ENCODE measurements at regions not wholly inside any gene's neighbourhood (a gene's known extent, or its start where the extent isn't known, plus 50 kb on each side); places are given as distances from the start of the nearest gene placed in this dataset.

GRCh38 chr17:15888436-15888835 lies 56.5 kb upstream of the ADORA2B start:
- ChIA-PET POLR2A (no interaction called here), CTCF (no interaction called here)
- H3K4me1 Mint-ChIP-seq, result no peaks in the 10 kb centered on the region
- DNase-seq (no peak), ATAC-seq (ENCODE audit: low read depth) (no peak)
- H3K9ac ChIP-seq (ENCODE audit: low read length), result no peak overlapping the region
- no peak overlapping the region for H3K4me3 Mint-ChIP-seq
- TF ChIP-seq EZH2 (IDR thresholded peaks at IDR 0.05; ENCODE audit: borderline replicate concordance, insufficient read depth, low read depth, low read length, poor library complexity, severe bottlenecking), result no peak
- TF ChIP-seq, protein P1, sequence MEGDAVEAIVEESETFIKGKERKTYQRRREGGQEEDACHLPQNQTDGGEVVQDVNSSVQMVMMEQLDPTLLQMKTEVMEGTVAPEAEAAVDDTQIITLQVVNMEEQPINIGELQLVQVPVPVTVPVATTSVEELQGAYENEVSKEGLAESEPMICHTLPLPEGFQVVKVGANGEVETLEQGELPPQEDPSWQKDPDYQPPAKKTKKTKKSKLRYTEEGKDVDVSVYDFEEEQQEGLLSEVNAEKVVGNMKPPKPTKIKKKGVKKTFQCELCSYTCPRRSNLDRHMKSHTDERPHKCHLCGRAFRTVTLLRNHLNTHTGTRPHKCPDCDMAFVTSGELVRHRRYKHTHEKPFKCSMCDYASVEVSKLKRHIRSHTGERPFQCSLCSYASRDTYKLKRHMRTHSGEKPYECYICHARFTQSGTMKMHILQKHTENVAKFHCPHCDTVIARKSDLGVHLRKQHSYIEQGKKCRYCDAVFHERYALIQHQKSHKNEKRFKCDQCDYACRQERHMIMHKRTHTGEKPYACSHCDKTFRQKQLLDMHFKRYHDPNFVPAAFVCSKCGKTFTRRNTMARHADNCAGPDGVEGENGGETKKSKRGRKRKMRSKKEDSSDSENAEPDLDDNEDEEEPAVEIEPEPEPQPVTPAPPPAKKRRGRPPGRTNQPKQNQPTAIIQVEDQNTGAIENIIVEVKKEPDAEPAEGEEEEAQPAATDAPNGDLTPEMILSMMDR (IDR thresholded peaks at IDR 0.05), result no peak
- no peaks in the 10 kb centered on the region for H3K9me3 ChIP-seq (ENCODE audit: control extremely low read depth in 1 of 3, control insufficient read depth in 2 of 3, insufficient read depth in 1 of 3, low read length in 2 of 3)
- H3K4me2 ChIP-seq (replicated peaks; ENCODE audit: low read depth, low read length, poor library complexity, severe bottlenecking), result no peak overlapping the region
- no peaks in the 10 kb centered on the region for H3K9me3 Mint-ChIP-seq (ENCODE audit: insufficient read depth)
- intact Hi-C loops (cut with micrococcal nuclease), result no loop called here
- H3K4me1 ChIP-seq (ENCODE audit: control insufficient read depth in 2 of 2, insufficient read depth in 2 of 2, low read length in 2 of 2), result no peaks in the 10 kb centered on the region
- peaks cover 9% of the 10 kb centered on the region for H3K27me3 Mint-ChIP-seq
- no peaks in the 10 kb centered on the region for H3K36me3 ChIP-seq (replicated peaks in 1 of 2; ENCODE audit: control extremely low read depth in 1 of 2, control insufficient read depth in 1 of 2, extremely low read depth in 1 of 2, insufficient read depth in 2 of 2, low read length in 1 of 2)
- no peak overlapping the region for H3K27ac Mint-ChIP-seq
- H3K27me3 ChIP-seq (replicated peaks in 1 of 4; ENCODE audit: control extremely low read depth in 1 of 4, control insufficient read depth in 3 of 4, insufficient read depth in 4 of 4, low read length in 3 of 4), result no peaks in the 10 kb centered on the region
- H2AFZ ChIP-seq (ENCODE audit: insufficient read depth, low read depth, low read length, poor library complexity, severe bottlenecking), result no peak overlapping the region
- no CpG with 5 or more reads among the region's 2 CpGs for WGBS (ENCODE audit: insufficient coverage)
- no peak overlapping the region for H3K4me3 ChIP-seq (ENCODE audit: control extremely low read depth in 1 of 5, extremely low read depth in 1 of 5, insufficient read depth in 1 of 5, low read depth in 2 of 5, low read length in 4 of 5)
- no peaks in the 10 kb centered on the region for H3K79me2 ChIP-seq (ENCODE audit: control insufficient read depth, insufficient read depth, low read length)
- H3K27ac ChIP-seq (ENCODE audit: low read length in 2 of 2), result no peak overlapping the region
- H4K20me1 ChIP-seq (ENCODE audit: control insufficient read depth, insufficient read depth, low read length, poor library complexity, severe bottlenecking), result no peaks in the 10 kb centered on the region

DNA sequence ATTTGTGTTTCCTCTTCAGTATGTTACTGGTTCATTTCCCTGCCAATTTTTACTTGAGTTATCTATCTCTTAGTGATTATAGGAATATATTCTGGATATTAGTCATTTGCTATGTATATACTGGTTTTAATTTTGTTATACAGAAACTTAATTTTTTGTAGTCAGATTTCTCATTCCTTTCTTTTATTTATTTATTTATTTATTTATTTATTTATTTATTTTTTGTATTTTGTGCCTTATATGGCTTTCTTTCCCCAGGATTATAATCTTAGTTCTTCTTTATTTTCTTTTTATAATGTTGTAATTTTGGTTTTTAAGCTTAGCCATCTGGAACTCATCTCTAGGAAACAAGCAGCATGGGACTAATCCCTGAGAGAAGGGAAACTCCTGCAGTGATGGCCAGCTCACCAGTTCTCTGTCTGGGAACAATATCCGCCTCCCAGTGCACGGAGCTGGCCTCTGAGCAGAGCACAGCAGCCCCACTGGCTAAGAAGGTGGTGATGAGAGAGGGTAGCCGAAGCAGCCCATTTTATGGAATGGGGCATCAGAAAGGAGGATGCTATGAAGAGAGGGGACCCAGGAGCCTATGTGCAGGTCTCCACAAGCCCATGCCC lies 54.5 kb upstream of the ADORA2B start:
- Mint-ChIP-seq H3K4me1 (no peaks in the 10 kb centered on the region), H3K27me3 (peaks cover 6% of the 10 kb centered on the region), H3K4me3 (no peak overlapping the region), H3K9me3 (ENCODE audit: insufficient read depth) (no peaks in the 10 kb centered on the region), H3K27ac (no peak overlapping the region)
- no peak overlapping the region for H3K27ac ChIP-seq (ENCODE audit: low read length in 2 of 2)
- no peaks in the 10 kb centered on the region for H3K4me1 ChIP-seq (ENCODE audit: control insufficient read depth in 2 of 2, insufficient read depth in 2 of 2, low read length in 2 of 2)
- H3K4me3 ChIP-seq (ENCODE audit: control extremely low read depth in 1 of 5, extremely low read depth in 1 of 5, insufficient read depth in 1 of 5, low read depth in 2 of 5, low read length in 4 of 5), result no peak overlapping the region
- CTCF ChIA-PET, result no interaction called here
- intact Hi-C loops (cut with micrococcal nuclease), result no loop called here
- no peaks in the 10 kb centered on the region for H3K79me2 ChIP-seq (ENCODE audit: control insufficient read depth, insufficient read depth, low read length)
- H3K9me3 ChIP-seq (ENCODE audit: control extremely low read depth in 1 of 3, control insufficient read depth in 2 of 3, insufficient read depth in 1 of 3, low read length in 2 of 3), result no peaks in the 10 kb centered on the region
- no peaks in the 10 kb centered on the region for H3K27me3 ChIP-seq (replicated peaks in 1 of 4; ENCODE audit: control extremely low read depth in 1 of 4, control insufficient read depth in 3 of 4, insufficient read depth in 4 of 4, low read length in 3 of 4)
- no peak overlapping the region for H3K4me2 ChIP-seq (replicated peaks; ENCODE audit: low read depth, low read length, poor library complexity, severe bottlenecking)
- TF ChIP-seq, protein P1 (IDR thresholded peaks at IDR 0.05), result no peak
- no peaks in the 10 kb centered on the region for H4K20me1 ChIP-seq (ENCODE audit: control insufficient read depth, insufficient read depth, low read length, poor library complexity, severe bottlenecking)
- H2AFZ ChIP-seq (ENCODE audit: insufficient read depth, low read depth, low read length, poor library complexity, severe bottlenecking), result no peak overlapping the region
- POLR2A ChIA-PET, result no interaction called here
- WGBS (ENCODE audit: insufficient coverage), result 100% methylated on average over 3 of the region's 3 CpGs
- H3K9ac ChIP-seq (ENCODE audit: low read length), result no peak overlapping the region
- no peak for ATAC-seq (ENCODE audit: low read depth)
- DNase-seq, result no peak
- no peaks in the 10 kb centered on the region for H3K36me3 ChIP-seq (replicated peaks in 1 of 2; ENCODE audit: control extremely low read depth in 1 of 2, control insufficient read depth in 1 of 2, extremely low read depth in 1 of 2, insufficient read depth in 2 of 2, low read length in 1 of 2)
